ENCODE measurements at regions not wholly inside any gene's neighbourhood (a gene's known extent, or its start where the extent isn't known, plus 50 kb on each side); places are given as distances from the start of the nearest gene placed in this dataset.

GRCh38 chr10:78407966-78408365 lies 374.3 kb downstream of the RPS24 start:
- Histone ChIP-seq H3K4me1 (peaks cover 3 to 11% of the 10 kb centered on the region in 2 donors), H3K36me3 (no peaks in the 10 kb centered on the region), H3K27me3 (peaks cover 0 to 3% (median 0%) of the 10 kb centered on the region in 3 donors), H3K9me3 (no peaks in the 10 kb centered on the region), H3K4me3 (no peak overlapping the region), H3K27ac (no peak overlapping the region)
- TF ChIP-seq POLR2A (IDR thresholded peaks at IDR 0.05) = no peak
- TF ChIP-seq, protein P1, sequence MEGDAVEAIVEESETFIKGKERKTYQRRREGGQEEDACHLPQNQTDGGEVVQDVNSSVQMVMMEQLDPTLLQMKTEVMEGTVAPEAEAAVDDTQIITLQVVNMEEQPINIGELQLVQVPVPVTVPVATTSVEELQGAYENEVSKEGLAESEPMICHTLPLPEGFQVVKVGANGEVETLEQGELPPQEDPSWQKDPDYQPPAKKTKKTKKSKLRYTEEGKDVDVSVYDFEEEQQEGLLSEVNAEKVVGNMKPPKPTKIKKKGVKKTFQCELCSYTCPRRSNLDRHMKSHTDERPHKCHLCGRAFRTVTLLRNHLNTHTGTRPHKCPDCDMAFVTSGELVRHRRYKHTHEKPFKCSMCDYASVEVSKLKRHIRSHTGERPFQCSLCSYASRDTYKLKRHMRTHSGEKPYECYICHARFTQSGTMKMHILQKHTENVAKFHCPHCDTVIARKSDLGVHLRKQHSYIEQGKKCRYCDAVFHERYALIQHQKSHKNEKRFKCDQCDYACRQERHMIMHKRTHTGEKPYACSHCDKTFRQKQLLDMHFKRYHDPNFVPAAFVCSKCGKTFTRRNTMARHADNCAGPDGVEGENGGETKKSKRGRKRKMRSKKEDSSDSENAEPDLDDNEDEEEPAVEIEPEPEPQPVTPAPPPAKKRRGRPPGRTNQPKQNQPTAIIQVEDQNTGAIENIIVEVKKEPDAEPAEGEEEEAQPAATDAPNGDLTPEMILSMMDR (IDR thresholded peaks at IDR 0.05 in 4 of 5, conservative IDR thresholded peaks at IDR 0.05 in 1 of 5) = no peak
- DNase-seq (no peak), ATAC-seq (no peak)
- in situ Hi-C loops (cut with MboI; ENCODE audit: low sequenced_read_pairs in 4 of 4) = loop anchor here in 1 of 4 donors (25.0 kb wide), 1 partner anchor 779 kb away; no protein-coding TSS in a partner anchor
- intact Hi-C loops (cut with DNase I; ENCODE audit: low total_unique reads) = no loop called here

- in situ Hi-C loops (cut with MboI; ENCODE audit: low sequenced_read_pairs in 4 of 4) = loop anchor here in 1 of 4 donors (25.0 kb wide), 1 partner anchor 778 kb away; no protein-coding TSS in a partner anchor
- peak; percentile 76 to 84 for ATAC-seq
- intact Hi-C loops (cut with DNase I; ENCODE audit: low total_unique reads) = no loop called here
These were observed 375.2 kb downstream of the RPS24 start for GRCh38 chr10:78408671-78409472.

GRCh38 chr10:78410046-78410965 lies 376.6 kb downstream of the RPS24 start:
- ATAC-seq = no peak
- H3K9me3 ChIP-seq = no peaks in the 10 kb centered on the region
- intact Hi-C loops (cut with DNase I; ENCODE audit: low total_unique reads) (no loop called here), in situ Hi-C loops (cut with MboI; ENCODE audit: low sequenced_read_pairs in 4 of 4) (loop anchor here in 1 of 4 donors (25.0 kb wide), 1 partner anchor 777 kb away; no protein-coding TSS in a partner anchor)
- H3K4me1 ChIP-seq = peaks cover 3 to 11% of the 10 kb centered on the region in 2 donors
- H3K36me3 ChIP-seq = no peaks in the 10 kb centered on the region
- H3K4me3 ChIP-seq = no peak overlapping the region
- DNase-seq = no peak
- TF ChIP-seq POLR2A (IDR thresholded peaks at IDR 0.05) = no peak
- TF ChIP-seq, protein P1 (IDR thresholded peaks at IDR 0.05 in 4 of 5, conservative IDR thresholded peaks at IDR 0.05 in 1 of 5) = no peak
- no peak overlapping the region for H3K27ac ChIP-seq
- H3K27me3 ChIP-seq = no peaks in the 10 kb centered on the region

More at GRCh38 chr10:78408671-78409472, 375.2 kb downstream of the RPS24 start:
- no peaks in the 10 kb centered on the region for H3K36me3 ChIP-seq
- no peak overlapping the region for H3K4me3 ChIP-seq
- no peaks in the 10 kb centered on the region for H3K9me3 ChIP-seq
- TF ChIP-seq POLR2A (IDR thresholded peaks at IDR 0.05) = no peak
- TF ChIP-seq, protein P1 (IDR thresholded peaks at IDR 0.05 in 4 of 5, conservative IDR thresholded peaks at IDR 0.05 in 1 of 5) = no peak
- peak overlapping the region in 2 of 4 donors; percentile 2 to 55 for H3K27ac ChIP-seq
- peaks cover 3 to 11% of the 10 kb centered on the region in 2 donors for H3K4me1 ChIP-seq
- peaks cover 0 to 3% (median 0%) of the 10 kb centered on the region in 3 donors for H3K27me3 ChIP-seq
- peak; percentile 48 to 73 for DNase-seq

- Histone ChIP-seq H3K27me3 (no peaks in the 10 kb centered on the region), H3K27ac (no peak overlapping the region), H3K36me3 (no peaks in the 10 kb centered on the region), H3K4me1 (peaks cover 3 to 11% of the 10 kb centered on the region in 2 donors), H3K4me3 (no peak overlapping the region), H3K9me3 (no peaks in the 10 kb centered on the region)
- ATAC-seq = no peak
- in situ Hi-C loops (cut with MboI; ENCODE audit: low sequenced_read_pairs in 4 of 4) (loop anchor here in 1 of 4 donors (25.0 kb wide), 1 partner anchor 776 kb away; no protein-coding TSS in a partner anchor), intact Hi-C loops (cut with DNase I; ENCODE audit: low total_unique reads) (no loop called here)
- no peak for DNase-seq
- TF ChIP-seq, protein P1 (IDR thresholded peaks at IDR 0.05 in 4 of 5, conservative IDR thresholded peaks at IDR 0.05 in 1 of 5) = no peak
- TF ChIP-seq POLR2A (IDR thresholded peaks at IDR 0.05) = no peak
These were observed 378.1 kb downstream of the RPS24 start for GRCh38 chr10:78411716-78412115.

Measured in gastrocnemius medialis (tissue), 4 donors.